ENCODE measurements at regions not wholly inside any gene's neighbourhood (a gene's known extent, or its start where the extent isn't known, plus 50 kb on each side); places are given as distances from the start of the nearest gene placed in this dataset.

GRCh38 chr3:101939361-101940049 is 90.2 kb downstream of the NFKBIZ start:
- Histone ChIP-seq H3K9me2 (replicated peaks; ENCODE audit: insufficient read depth) (no peaks in the 10 kb centered on the region), H3K4me2 (no peak overlapping the region), H3K27me3 (no peaks in the 10 kb centered on the region), H3K36me3 (replicated peaks; ENCODE audit: insufficient read depth, low read depth) (no peaks in the 10 kb centered on the region), H2AFZ (no peak overlapping the region), H3K27ac (peak overlapping the region; percentile 54), H3K4me1 (ENCODE audit: insufficient read depth) (peaks cover 15% of the 10 kb centered on the region), H3K9me3 (ENCODE audit: low read depth) (no peaks in the 10 kb centered on the region), H3K79me2 (no peaks in the 10 kb centered on the region), H4K20me1 (ENCODE audit: insufficient read depth, poor library complexity, severe bottlenecking) (no peaks in the 10 kb centered on the region), H3K4me3 (no peak overlapping the region)
- DNase-seq (ENCODE audit: low spot score), result no peak
- WGBS (ENCODE audit: low lambda C conversion rate, missing lambda C conversion rate), result 87% methylated on average over 6 of the region's 6 CpGs
- TF ChIP-seq CTCF (IDR thresholded peaks at IDR 0.05; ENCODE audit: poor library complexity) (no peak), EZH2phosphoT487 (IDR thresholded peaks at IDR 0.05; ENCODE audit: low read depth, severe bottlenecking, unreplicated experiment) (no peak), EZH2 (IDR thresholded peaks at IDR 0.05; ENCODE audit: borderline replicate concordance) (no peak)

- Histone ChIP-seq H3K27ac (peak overlapping the region; percentile 54), H2AFZ (no peak overlapping the region), H3K4me2 (peak overlapping the region; percentile 16), H3K9me2 (replicated peaks; ENCODE audit: insufficient read depth) (no peaks in the 10 kb centered on the region), H3K4me1 (ENCODE audit: insufficient read depth) (peaks cover 15% of the 10 kb centered on the region), H3K9me3 (ENCODE audit: low read depth) (no peaks in the 10 kb centered on the region), H3K4me3 (no peak overlapping the region), H3K27me3 (no peaks in the 10 kb centered on the region), H3K79me2 (no peaks in the 10 kb centered on the region), H3K36me3 (replicated peaks; ENCODE audit: insufficient read depth, low read depth) (no peaks in the 10 kb centered on the region), H4K20me1 (ENCODE audit: insufficient read depth, poor library complexity, severe bottlenecking) (no peaks in the 10 kb centered on the region)
- no peak for TF ChIP-seq EZH2 (IDR thresholded peaks at IDR 0.05; ENCODE audit: borderline replicate concordance)
- TF ChIP-seq CTCF (IDR thresholded peaks at IDR 0.05; ENCODE audit: poor library complexity), result no peak
- no peak for TF ChIP-seq EZH2phosphoT487 (IDR thresholded peaks at IDR 0.05; ENCODE audit: low read depth, severe bottlenecking, unreplicated experiment)
- peak; percentile 66 for DNase-seq (ENCODE audit: low spot score)
- 38% methylated on average over 9 of the region's 9 CpGs for WGBS (ENCODE audit: low lambda C conversion rate, missing lambda C conversion rate)
Measured at GRCh38 chr3:101940521-101941317, 91.4 kb downstream of the NFKBIZ start.

GRCh38 chr3:101941318-101942040 is 92.2 kb downstream of the NFKBIZ start:
- no peaks in the 10 kb centered on the region for H3K9me3 ChIP-seq (ENCODE audit: low read depth)
- no peaks in the 10 kb centered on the region for H3K27me3 ChIP-seq
- TF ChIP-seq EZH2phosphoT487 (IDR thresholded peaks at IDR 0.05; ENCODE audit: low read depth, severe bottlenecking, unreplicated experiment) (no peak), CTCF (IDR thresholded peaks at IDR 0.05; ENCODE audit: poor library complexity) (no peak), EZH2 (IDR thresholded peaks at IDR 0.05; ENCODE audit: borderline replicate concordance) (no peak)
- no peak for DNase-seq (ENCODE audit: low spot score)
- H2AFZ ChIP-seq, result no peak overlapping the region
- peak overlapping the region; percentile 31 for H3K27ac ChIP-seq
- 62% methylated on average over 6 of the region's 6 CpGs for WGBS (ENCODE audit: low lambda C conversion rate, missing lambda C conversion rate)
- peaks cover 15% of the 10 kb centered on the region for H3K4me1 ChIP-seq (ENCODE audit: insufficient read depth)
- H3K79me2 ChIP-seq, result no peaks in the 10 kb centered on the region
- H3K36me3 ChIP-seq (replicated peaks; ENCODE audit: insufficient read depth, low read depth), result no peaks in the 10 kb centered on the region
- peak overlapping the region; percentile 5 for H3K4me2 ChIP-seq
- H4K20me1 ChIP-seq (ENCODE audit: insufficient read depth, poor library complexity, severe bottlenecking), result no peaks in the 10 kb centered on the region
- H3K4me3 ChIP-seq, result no peak overlapping the region
- H3K9me2 ChIP-seq (replicated peaks; ENCODE audit: insufficient read depth), result no peaks in the 10 kb centered on the region
